ENCODE measurements at regions not wholly inside any gene's neighbourhood (a gene's known extent, or its start where the extent isn't known, plus 50 kb on each side); places are given as distances from the start of the nearest gene placed in this dataset.

GRCh38 chr12:24081092-24081529, 131.6 kb upstream of the SOX5 start:
- TF ChIP-seq TEAD4 (IDR thresholded peaks at IDR 0.05), result no peak
- no peak for TF ChIP-seq RAD21 (IDR thresholded peaks at IDR 0.05; ENCODE audit: low read depth)
- no peak for TF ChIP-seq ZBTB7A (IDR thresholded peaks at IDR 0.05; ENCODE audit: low read depth)
- no peak for TF ChIP-seq EGR1 (IDR thresholded peaks at IDR 0.05)
- TF ChIP-seq USF1 (IDR thresholded peaks at IDR 0.05), result no peak
- TF ChIP-seq YY1 (IDR thresholded peaks at IDR 0.05; ENCODE audit: low read depth), result no peak
- no peak for TF ChIP-seq CEBPB (IDR thresholded peaks at IDR 0.05)
- TF ChIP-seq FOXM1 (IDR thresholded peaks at IDR 0.05; ENCODE audit: borderline replicate concordance, low read depth), result no peak

DNA sequence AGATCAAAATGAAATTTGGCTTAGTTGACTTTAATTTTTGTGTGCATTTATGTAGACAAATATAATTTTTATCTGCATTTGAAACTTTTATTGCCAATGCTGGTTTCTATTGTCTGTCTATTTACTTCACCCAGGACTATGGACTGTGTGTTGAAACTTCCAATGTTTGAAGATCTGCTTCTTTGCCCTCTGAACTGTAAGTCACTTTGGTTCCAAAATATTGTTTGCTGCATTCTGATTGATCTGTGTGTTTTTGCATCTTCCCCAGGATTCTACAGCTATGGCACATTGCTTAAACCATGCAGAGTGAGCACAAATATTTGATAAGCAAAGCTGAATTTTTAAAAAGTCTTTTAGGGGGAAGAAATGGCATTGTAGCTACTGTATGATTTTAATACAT, 131.0 kb upstream of the SOX5 start:
- TF ChIP-seq RAD21 (IDR thresholded peaks at IDR 0.05; ENCODE audit: low read depth) (no peak), USF1 (IDR thresholded peaks at IDR 0.05) (no peak), MAX (IDR thresholded peaks at IDR 0.05) (no peak), CREB1 (IDR thresholded peaks at IDR 0.05; ENCODE audit: low read depth) (no peak)

DNA sequence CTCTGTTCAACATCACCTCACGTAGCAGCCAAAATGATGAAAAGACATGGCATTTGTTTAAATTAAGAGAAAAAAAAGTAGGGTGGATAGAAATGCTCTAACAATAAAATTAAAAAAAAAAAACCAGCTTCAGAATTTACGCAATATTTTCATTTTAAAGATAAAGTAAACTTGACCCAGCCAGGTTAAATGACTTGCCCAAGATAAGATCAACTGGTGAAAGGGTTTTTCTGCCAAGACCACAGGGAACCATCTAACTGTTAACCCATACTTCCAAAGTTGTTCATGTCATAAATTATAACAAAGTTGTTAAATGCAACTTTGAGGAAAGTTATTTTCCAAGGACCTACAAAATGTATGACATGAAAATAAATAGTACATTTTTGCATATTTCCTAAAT, 129.6 kb upstream of the SOX5 start:
- TF ChIP-seq TCF12 (IDR thresholded peaks at IDR 0.05; ENCODE audit: low read depth) (no peak), MAX (IDR thresholded peaks at IDR 0.05) (no peak), CREB1 (IDR thresholded peaks at IDR 0.05; ENCODE audit: low read depth) (no peak), FOXM1 (IDR thresholded peaks at IDR 0.05; ENCODE audit: borderline replicate concordance, low read depth) (no peak), ZBTB7A (IDR thresholded peaks at IDR 0.05; ENCODE audit: low read depth) (no peak)

GRCh38 chr12:24078318-24078765, 128.9 kb upstream of the SOX5 start:
- no peak for TF ChIP-seq EGR1 (IDR thresholded peaks at IDR 0.05)
- TF ChIP-seq TCF12 (IDR thresholded peaks at IDR 0.05; ENCODE audit: low read depth), result no peak
- TF ChIP-seq REST (IDR thresholded peaks at IDR 0.05; ENCODE audit: low read depth), result no peak
- TF ChIP-seq USF1 (IDR thresholded peaks at IDR 0.05), result no peak
- no peak for TF ChIP-seq NFIC (IDR thresholded peaks at IDR 0.05)
- TF ChIP-seq ZBTB7A (IDR thresholded peaks at IDR 0.05; ENCODE audit: low read depth), result no peak
- TF ChIP-seq CEBPB (IDR thresholded peaks at IDR 0.05), result no peak
- no peak for TF ChIP-seq FOXM1 (IDR thresholded peaks at IDR 0.05; ENCODE audit: borderline replicate concordance, low read depth)
- no peak for TF ChIP-seq MAX (IDR thresholded peaks at IDR 0.05)
- TF ChIP-seq CREB1 (IDR thresholded peaks at IDR 0.05; ENCODE audit: low read depth), result no peak
- no peak for TF ChIP-seq TEAD4 (IDR thresholded peaks at IDR 0.05)
- no peak for TF ChIP-seq RAD21 (IDR thresholded peaks at IDR 0.05; ENCODE audit: low read depth)
- no peak for TF ChIP-seq YY1 (IDR thresholded peaks at IDR 0.05; ENCODE audit: low read depth)
- no peak for TF ChIP-seq TAF1 (IDR thresholded peaks at IDR 0.05; ENCODE audit: low read depth)
- TF ChIP-seq EP300 (IDR thresholded peaks at IDR 0.05; ENCODE audit: borderline replicate concordance), result no peak

GRCh38 chr12:24077161-24077560, 127.7 kb upstream of the SOX5 start:
- no peak for TF ChIP-seq USF1 (IDR thresholded peaks at IDR 0.05)

DNA sequence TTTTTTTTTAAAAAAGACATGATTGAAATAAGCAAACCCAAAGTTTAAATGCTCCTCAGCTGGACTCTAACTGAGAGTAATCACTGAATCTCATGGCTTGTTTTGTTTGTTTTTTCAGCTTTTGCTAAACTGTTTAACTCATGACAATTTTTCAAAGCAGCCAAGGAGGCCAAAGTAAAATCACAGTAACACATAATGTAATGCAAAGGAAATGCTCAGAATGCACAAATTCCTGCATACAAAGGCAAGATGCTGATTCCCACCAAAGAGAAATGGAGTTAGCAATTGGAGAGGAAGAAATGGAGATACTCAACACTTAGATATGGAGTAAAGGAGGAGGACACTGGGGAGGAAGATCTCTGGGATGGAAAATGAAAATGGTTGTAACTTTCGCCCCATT, 126.2 kb upstream of the SOX5 start:
- TF ChIP-seq ZBTB7A (IDR thresholded peaks at IDR 0.05; ENCODE audit: low read depth) (no peak), EGR1 (IDR thresholded peaks at IDR 0.05) (no peak), FOXM1 (IDR thresholded peaks at IDR 0.05; ENCODE audit: borderline replicate concordance, low read depth) (no peak), USF1 (IDR thresholded peaks at IDR 0.05) (no peak), NFIC (IDR thresholded peaks at IDR 0.05) (no peak), CEBPB (IDR thresholded peaks at IDR 0.05) (no peak), CREB1 (IDR thresholded peaks at IDR 0.05; ENCODE audit: low read depth) (no peak), TEAD4 (IDR thresholded peaks at IDR 0.05) (no peak), MAX (IDR thresholded peaks at IDR 0.05) (no peak), EP300 (IDR thresholded peaks at IDR 0.05; ENCODE audit: borderline replicate concordance) (no peak), REST (IDR thresholded peaks at IDR 0.05; ENCODE audit: low read depth) (no peak), YY1 (IDR thresholded peaks at IDR 0.05; ENCODE audit: low read depth) (no peak), RAD21 (IDR thresholded peaks at IDR 0.05; ENCODE audit: low read depth) (no peak)

All from Ishikawa (cell line).